Activated naive CD4-positive, alpha-beta T cell treated with anti-CD3 and anti-CD28 coated beads, Interleukin-2, amount 10 ng/mL, durations not matched to agents 7 days and 5 days (primary cell): ENCODE measurements at regions not wholly inside any gene's neighbourhood (a gene's known extent, or its start where the extent isn't known, plus 50 kb on each side); places are given as distances from the start of the nearest gene placed in this dataset.

Source experiments
- CTCF ChIA-PET: fragments of 350-600 bp; sonication (Branson Sonifier 250); formaldehyde crosslinking; loops from one replicate; lab custom pipeline; 2021; ENCODE audit warnings: antibody characterized with exemption; lab: Charles Lee
- DNase-seq: peaks from one replicate; pipeline ENCODE4 v3.0.0-alpha.2; 2020
- H3K27ac Mint-ChIP-seq: one replicate; pipeline ENCODE4 v1.8.0; 2021; ENCODE audit warnings: mild to moderate bottlenecking, moderate library complexity, mixed read lengths
- H3K27me3 Mint-ChIP-seq: one replicate; pipeline ENCODE4 v1.8.0; 2021; ENCODE audit warnings: mild to moderate bottlenecking, mixed read lengths
- H3K36me3 Mint-ChIP-seq: one replicate; pipeline ENCODE4 v1.8.0; 2021; ENCODE audit warnings: mixed read lengths
- H3K4me1 Mint-ChIP-seq: one replicate; pipeline ENCODE4 v1.8.0; 2021; ENCODE audit warnings: mixed read lengths
- H3K4me3 Mint-ChIP-seq: one replicate; pipeline ENCODE4 v1.8.0; 2021; ENCODE audit warnings: mild to moderate bottlenecking, moderate library complexity, mixed read lengths
- H3K9me3 Mint-ChIP-seq: one replicate; pipeline ENCODE4 v1.8.0; 2021; ENCODE audit warnings: mixed read lengths

DNA sequence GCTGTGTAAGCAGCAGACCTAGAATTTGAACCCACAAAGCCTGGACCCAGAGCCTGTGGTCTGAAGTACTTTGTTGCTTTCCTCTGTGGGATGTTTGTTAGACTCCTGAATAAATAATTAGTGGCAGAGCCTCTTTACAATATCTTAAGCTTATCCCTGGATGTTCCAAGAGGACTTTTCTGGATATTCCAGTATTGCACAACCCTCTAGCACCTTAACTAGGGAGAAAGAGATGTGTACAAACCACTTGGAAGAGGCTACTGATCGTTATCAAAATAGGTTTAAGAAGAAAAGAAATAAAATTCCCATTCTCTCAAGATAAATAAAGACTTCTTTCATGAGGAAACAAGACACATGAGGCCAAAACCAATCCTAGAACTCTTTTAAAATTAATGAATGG, 632.4 kb downstream of the CDH11 start:
- Mint-ChIP-seq H3K4me3 (no peak overlapping the region), H3K27me3 (no peaks in the 10 kb centered on the region), H3K36me3 (no peaks in the 10 kb centered on the region), H3K4me1 (no peaks in the 10 kb centered on the region), H3K27ac (no peak overlapping the region), H3K9me3 (peaks cover 26% of the 10 kb centered on the region)
- CTCF ChIA-PET, result no interaction called here
- no peak for DNase-seq

DNA sequence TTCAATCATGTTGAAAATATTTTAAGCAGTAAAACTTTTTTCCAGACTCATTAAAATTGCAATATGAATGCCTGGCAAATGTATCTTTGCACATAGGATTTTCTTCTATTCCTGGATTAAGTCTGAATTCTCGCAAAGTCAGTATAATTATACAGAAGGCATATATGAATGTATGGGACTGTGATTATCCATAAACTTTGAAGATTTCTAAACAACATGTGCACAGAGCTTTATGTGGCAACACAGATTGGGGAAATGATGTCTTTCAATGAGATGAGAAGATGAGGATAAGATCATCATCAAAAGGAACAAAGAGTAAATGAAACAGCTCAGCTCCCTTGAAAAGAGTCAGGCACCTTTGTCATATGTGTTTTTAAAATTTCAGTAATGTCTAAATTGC, 635.3 kb downstream of the CDH11 start:
- Mint-ChIP-seq H3K4me3 (no peak overlapping the region), H3K36me3 (no peaks in the 10 kb centered on the region), H3K4me1 (no peaks in the 10 kb centered on the region), H3K27ac (no peak overlapping the region), H3K27me3 (no peaks in the 10 kb centered on the region), H3K9me3 (peaks cover 31% of the 10 kb centered on the region)
- DNase-seq, result no peak
- CTCF ChIA-PET, result no interaction called here

DNA sequence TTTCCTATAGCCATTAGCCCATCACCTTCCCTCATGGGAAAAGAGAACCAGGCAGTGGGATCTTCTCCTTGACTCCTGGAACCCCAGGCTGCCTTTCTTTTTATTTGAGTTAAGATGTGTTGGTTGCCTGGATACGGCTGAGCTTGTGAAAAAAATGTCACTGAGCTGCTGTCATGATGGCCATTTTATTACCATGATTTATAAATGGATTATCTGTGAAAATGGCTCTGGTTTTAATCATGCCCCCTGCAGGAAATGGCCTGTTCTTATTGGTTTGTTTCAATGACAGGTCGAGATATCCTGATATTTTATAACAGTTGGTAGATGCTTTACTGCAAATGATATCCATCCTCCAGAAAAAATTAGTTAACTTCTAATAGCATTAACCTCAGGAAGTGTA, 640.4 kb downstream of the CDH11 start:
- Mint-ChIP-seq H3K27ac (no peak overlapping the region), H3K27me3 (no peaks in the 10 kb centered on the region), H3K9me3 (peaks cover 25% of the 10 kb centered on the region), H3K36me3 (no peaks in the 10 kb centered on the region), H3K4me1 (no peaks in the 10 kb centered on the region), H3K4me3 (no peak overlapping the region)
- CTCF ChIA-PET, result interaction anchor here (0.6 kb wide), 1 partner anchor 18 kb away, joined by 3 read pairs; no protein-coding TSS in a partner anchor
- DNase-seq, result no peak

DNA sequence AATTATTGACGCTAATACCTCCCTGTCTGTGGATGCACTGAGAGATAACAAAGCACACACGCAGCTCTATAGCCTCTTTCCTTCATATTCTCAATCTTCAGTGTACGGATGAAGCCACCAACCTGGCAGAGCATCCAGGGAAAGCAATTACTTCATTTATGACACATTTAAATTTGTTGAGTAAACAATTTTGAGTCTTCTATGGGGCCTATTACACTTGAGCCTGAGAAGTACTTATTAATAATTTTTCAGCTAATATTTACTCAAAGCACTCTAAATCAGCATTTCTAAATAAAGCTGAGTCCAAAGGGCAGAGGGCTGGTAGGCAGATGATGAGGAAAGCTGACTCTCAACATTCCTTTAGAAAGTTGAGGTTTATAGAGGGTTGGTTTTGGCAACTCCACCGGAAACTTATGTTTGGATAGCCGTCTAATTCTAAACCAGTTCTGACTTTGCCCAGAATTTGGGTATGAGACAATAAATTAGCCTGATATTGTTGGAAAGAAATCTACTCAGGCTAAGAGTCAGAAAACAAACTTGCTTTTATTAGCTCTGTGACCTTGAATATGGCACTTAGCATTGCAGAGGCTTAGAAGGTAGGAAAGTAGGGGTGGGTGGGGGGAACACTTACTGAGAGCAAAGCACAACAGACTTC, 643.5 kb downstream of the CDH11 start:
- H3K27me3 Mint-ChIP-seq, result no peaks in the 10 kb centered on the region
- no peaks in the 10 kb centered on the region for H3K4me1 Mint-ChIP-seq
- no peaks in the 10 kb centered on the region for H3K36me3 Mint-ChIP-seq
- no peak for DNase-seq
- H3K9me3 Mint-ChIP-seq, result peaks cover 23% of the 10 kb centered on the region
- CTCF ChIA-PET, result no interaction called here
- H3K27ac Mint-ChIP-seq, result no peak overlapping the region
- H3K4me3 Mint-ChIP-seq, result no peak overlapping the region

DNA sequence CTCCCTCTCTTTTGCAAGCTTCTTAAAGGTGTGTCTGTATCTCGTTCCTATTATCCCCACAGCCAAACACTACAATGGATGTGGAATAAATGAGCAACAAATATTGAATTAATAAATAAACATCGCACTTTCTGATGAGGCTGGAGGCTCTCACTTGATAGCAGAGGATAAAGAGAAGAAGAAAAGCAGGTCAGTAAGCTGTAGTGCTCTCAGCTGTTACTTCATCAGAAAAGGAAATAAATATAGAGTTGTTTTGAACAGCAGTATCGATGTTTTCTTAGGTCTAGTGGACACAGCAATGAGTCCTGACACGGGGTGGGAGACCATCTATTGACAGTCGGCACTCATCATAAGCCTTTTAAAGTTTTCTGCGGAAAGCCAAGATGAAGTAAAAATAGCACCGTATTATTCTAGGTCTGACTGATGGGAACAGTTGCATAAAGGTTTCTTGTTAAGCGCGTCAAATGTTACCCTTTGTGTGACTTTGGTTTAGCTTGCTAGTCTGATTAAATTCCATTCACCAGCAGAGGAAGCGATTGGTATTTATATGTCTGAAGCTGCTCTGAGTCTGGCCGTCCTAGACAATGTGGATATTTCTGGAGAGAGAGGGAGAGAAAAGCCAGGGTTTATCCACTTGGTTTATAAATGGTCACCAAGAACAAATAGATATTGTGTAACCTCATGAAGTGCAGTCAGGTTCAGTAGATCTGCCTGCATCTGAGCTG, 646.1 kb downstream of the CDH11 start:
- DNase-seq, result no peak
- Mint-ChIP-seq H3K4me3 (no peak overlapping the region), H3K27ac (no peak overlapping the region), H3K36me3 (no peaks in the 10 kb centered on the region), H3K9me3 (peaks cover 18% of the 10 kb centered on the region), H3K4me1 (no peaks in the 10 kb centered on the region), H3K27me3 (no peaks in the 10 kb centered on the region)
- CTCF ChIA-PET, result no interaction called here

DNA sequence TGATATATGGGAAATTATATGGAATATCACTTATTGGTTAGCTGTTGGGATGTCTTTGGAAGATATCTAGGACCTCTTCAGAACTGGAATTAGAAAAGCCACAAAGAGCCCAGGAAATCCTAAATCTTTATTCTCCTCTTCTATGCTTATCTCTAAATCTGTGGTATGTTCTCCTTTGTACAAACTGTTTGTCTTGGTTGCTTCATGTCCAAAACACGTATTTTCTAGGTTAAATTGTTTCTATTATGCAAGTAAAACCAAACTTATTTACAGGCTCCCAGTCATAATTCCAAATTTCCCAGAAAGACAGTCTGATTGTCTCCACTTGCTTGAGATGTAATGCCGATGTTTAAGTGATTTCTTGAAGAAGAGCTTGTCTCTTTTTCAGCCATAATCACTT, 650.9 kb downstream of the CDH11 start:
- DNase-seq, result no peak
- no peaks in the 10 kb centered on the region for H3K4me1 Mint-ChIP-seq
- CTCF ChIA-PET, result no interaction called here
- no peaks in the 10 kb centered on the region for H3K36me3 Mint-ChIP-seq
- H3K27ac Mint-ChIP-seq, result no peak overlapping the region
- H3K27me3 Mint-ChIP-seq, result no peaks in the 10 kb centered on the region
- peaks cover 7% of the 10 kb centered on the region for H3K9me3 Mint-ChIP-seq
- no peak overlapping the region for H3K4me3 Mint-ChIP-seq

DNA sequence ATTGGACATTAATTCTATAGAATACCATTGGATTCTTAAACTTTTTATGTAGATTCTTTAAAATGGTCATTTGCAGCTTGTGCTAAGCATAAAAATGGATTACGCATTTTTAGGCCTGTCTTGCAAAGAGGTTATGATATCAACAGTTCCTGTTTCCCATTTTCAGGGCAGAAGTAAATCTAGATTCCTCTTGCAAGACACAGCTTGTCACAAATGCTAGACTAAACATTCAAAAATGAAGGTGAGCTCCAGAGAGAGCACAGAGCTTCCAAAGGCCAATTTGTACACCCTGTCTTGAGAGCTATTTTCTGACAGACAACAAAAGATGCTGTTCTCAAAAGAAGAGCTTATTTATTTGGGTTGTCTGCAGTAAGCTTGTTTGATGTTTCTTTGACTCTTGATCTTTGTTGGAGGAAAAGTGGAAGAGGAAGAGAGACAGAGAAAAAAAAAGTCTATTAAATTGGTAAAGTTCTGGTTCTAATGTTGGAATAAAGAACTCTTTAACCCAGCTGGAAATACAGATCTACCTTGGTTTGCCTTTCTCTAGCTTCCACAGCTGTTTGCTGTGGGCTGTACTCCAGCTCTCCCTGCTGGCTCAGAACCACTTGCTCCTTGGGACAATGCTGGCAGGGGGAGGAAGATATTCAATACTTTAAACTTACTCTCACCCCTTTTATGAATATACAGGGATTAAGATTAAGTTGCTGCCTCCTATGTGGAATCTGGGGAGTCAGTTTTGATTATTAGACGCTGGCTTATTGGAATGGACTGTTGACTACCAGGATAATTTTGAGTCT, 651.8 kb downstream of the CDH11 start:
- no peaks in the 10 kb centered on the region for H3K4me1 Mint-ChIP-seq
- H3K4me3 Mint-ChIP-seq, result no peak overlapping the region
- H3K9me3 Mint-ChIP-seq, result peaks cover 8% of the 10 kb centered on the region
- DNase-seq, result no peak
- H3K27me3 Mint-ChIP-seq, result no peaks in the 10 kb centered on the region
- no peaks in the 10 kb centered on the region for H3K36me3 Mint-ChIP-seq
- H3K27ac Mint-ChIP-seq, result no peak overlapping the region
- CTCF ChIA-PET, result no interaction called here

DNA sequence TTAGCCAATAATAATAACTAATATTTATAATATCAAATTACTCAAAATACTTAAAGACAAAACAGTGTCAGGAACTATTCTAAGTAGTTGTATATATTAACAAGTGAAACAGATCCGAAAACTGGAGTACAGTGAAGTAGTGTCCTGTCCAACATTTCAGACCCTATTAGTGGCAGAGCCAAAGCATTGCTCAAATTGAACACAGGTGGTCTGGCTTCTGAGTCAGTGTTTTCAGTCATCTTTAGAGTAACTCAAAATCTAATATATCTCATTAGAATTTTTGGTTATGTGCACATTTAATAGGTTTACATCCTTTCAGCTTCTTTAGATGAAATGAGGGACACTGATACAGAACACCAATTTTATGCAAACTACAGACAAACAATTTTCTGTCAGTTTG, 652.5 kb downstream of the CDH11 start:
- Mint-ChIP-seq H3K4me1 (no peaks in the 10 kb centered on the region), H3K9me3 (peaks cover 11% of the 10 kb centered on the region), H3K36me3 (no peaks in the 10 kb centered on the region), H3K4me3 (no peak overlapping the region), H3K27me3 (no peaks in the 10 kb centered on the region), H3K27ac (no peak overlapping the region)
- CTCF ChIA-PET, result no interaction called here
- no peak for DNase-seq

DNA sequence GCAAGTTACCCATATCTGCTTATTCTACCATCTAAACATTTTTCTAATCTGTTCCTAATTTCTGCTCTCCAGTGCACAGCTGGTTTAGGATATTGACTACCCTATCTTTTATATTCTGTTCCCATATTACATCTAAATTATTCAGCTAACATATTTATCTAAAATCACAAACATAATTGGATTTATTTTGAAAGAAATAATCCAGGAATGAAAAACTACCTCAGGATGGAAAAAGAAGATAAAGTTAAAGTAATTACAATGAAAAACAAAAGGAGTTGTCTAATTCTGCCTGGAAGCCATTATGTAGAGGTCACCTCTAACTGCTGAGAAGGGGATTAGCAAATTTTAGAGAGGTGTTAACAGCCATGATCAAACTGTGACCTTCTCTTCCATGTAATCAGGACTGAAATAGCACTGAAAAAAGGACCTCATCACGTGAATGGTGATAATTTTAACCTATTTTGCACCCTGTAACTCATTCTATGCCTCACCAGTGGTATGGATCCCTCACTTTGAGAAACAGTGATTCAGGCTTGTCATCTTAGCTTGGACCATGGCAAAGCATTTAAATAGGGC, 653.3 kb downstream of the CDH11 start:
- DNase-seq, result no peak
- H3K9me3 Mint-ChIP-seq, result peaks cover 8% of the 10 kb centered on the region
- no peak overlapping the region for H3K27ac Mint-ChIP-seq
- CTCF ChIA-PET, result no interaction called here
- H3K36me3 Mint-ChIP-seq, result no peaks in the 10 kb centered on the region
- no peaks in the 10 kb centered on the region for H3K4me1 Mint-ChIP-seq
- no peak overlapping the region for H3K4me3 Mint-ChIP-seq
- H3K27me3 Mint-ChIP-seq, result no peaks in the 10 kb centered on the region

DNA sequence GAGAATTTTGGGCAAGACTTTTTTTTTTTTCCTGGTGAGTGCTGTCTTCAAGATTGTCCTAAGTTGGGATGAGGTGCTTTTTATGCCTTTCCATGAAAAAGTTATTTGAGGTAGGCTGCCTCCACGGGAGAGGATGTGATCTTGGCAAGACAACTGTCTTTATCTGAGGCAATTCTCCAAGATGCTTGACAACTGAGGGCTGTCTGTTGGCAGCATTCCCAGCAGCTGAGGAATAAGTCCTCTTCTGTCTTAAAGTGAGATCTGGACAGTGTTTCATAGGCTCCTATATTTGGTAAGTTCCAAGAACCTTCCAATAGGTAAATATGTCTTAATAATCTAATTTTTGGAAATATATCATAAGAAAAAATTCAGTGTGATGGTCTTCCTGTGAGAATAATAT, 662.0 kb downstream of the CDH11 start:
- CTCF ChIA-PET, result no interaction called here
- no peak overlapping the region for H3K4me3 Mint-ChIP-seq
- no peaks in the 10 kb centered on the region for H3K36me3 Mint-ChIP-seq
- no peak overlapping the region for H3K27ac Mint-ChIP-seq
- H3K9me3 Mint-ChIP-seq, result peaks cover 18% of the 10 kb centered on the region
- no peaks in the 10 kb centered on the region for H3K27me3 Mint-ChIP-seq
- DNase-seq, result no peak
- H3K4me1 Mint-ChIP-seq, result no peaks in the 10 kb centered on the region

DNA sequence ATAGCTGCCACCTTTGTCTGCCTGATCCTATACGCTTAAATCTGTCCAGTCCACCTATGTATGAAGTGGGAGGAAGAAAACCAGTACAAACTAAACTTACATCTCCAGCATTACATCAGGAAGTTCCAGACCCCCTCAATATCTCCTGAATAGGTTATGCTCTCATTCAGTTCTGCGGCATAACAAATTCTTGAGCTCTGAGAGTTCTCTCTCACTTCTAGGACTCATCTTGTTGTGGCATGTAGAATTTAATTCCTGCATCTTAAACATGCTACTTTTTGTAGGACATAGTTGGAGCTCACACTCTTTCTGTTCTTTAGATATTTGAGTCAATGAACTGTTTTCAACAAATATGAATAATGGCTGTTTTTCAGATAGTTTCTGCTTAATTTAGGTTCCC, 662.5 kb downstream of the CDH11 start:
- CTCF ChIA-PET, result no interaction called here
- Mint-ChIP-seq H3K36me3 (no peaks in the 10 kb centered on the region), H3K27ac (no peak overlapping the region), H3K4me1 (no peaks in the 10 kb centered on the region), H3K9me3 (peaks cover 17% of the 10 kb centered on the region), H3K27me3 (no peaks in the 10 kb centered on the region), H3K4me3 (no peak overlapping the region)
- no peak for DNase-seq

DNA sequence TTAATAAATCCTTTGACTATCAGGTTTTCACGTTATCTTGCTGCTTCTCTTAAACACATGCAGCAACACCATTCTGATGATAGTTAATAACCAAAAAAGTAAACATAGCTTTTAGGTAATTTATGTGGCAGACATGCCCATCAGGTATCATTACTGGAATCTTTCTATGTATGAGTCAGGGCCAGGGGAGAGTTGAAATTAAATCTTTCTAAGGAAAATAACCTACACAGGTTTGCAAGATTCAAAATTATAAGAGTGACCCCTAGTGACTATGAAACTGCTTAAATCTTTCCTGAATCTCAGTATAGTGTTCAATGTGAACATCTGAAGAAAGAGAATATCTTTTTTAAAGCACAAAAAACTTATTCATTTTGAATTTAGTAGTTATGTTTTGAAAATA, 666.6 kb downstream of the CDH11 start:
- CTCF ChIA-PET, result no interaction called here
- Mint-ChIP-seq H3K36me3 (no peaks in the 10 kb centered on the region), H3K4me3 (no peak overlapping the region), H3K27ac (no peak overlapping the region), H3K4me1 (no peaks in the 10 kb centered on the region), H3K27me3 (no peaks in the 10 kb centered on the region), H3K9me3 (peaks cover 20% of the 10 kb centered on the region)
- no peak for DNase-seq

DNA sequence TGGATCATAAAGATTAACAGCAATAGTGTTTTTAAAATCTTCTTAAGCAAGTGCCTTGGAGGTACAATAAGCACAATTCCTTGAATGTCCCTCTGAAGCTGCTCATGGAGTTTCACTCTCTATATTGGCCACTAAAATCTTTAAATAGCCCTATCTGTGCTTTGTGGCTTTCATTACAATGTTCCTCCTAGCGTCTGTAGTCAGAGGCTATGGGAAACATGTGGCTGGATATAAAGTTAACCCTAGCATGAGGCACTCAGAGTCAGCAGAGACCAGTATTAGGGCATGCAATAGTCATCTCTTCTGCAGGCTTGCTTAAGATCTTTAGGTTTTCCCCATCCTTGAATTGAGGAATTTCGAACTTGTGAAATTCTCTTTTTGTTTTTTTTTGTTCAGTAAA, 668.2 kb downstream of the CDH11 start:
- DNase-seq, result no peak
- CTCF ChIA-PET, result no interaction called here

DNA sequence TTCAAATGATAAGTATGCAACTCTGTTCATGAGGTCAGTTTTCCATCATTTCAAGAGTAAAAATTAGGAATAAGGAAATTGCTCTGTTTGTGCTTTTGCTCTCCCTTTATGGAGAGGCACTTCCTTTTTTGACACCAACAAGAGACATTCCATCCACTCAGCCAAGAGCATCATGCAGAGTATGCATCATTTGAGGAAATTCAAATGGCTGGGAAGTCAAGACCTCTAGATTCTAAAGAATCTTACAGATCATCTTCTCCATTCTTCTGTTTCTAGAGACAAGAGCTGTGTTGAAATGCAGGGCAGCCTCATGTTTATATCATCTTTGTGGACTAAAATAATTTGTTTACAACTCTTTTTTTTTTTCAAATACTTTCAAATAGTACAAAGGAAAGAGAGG, 669.4 kb downstream of the CDH11 start:
- Mint-ChIP-seq H3K27me3 (no peaks in the 10 kb centered on the region), H3K36me3 (no peaks in the 10 kb centered on the region), H3K27ac (no peak overlapping the region), H3K4me1 (no peaks in the 10 kb centered on the region), H3K4me3 (no peak overlapping the region), H3K9me3 (peaks cover 14% of the 10 kb centered on the region)
- CTCF ChIA-PET, result no interaction called here
- no peak for DNase-seq

More for the DNA sequence above, 668.2 kb downstream of the CDH11 start:
- no peak overlapping the region for H3K4me3 Mint-ChIP-seq
- H3K27me3 Mint-ChIP-seq, result no peaks in the 10 kb centered on the region
- H3K27ac Mint-ChIP-seq, result no peak overlapping the region
- no peaks in the 10 kb centered on the region for H3K4me1 Mint-ChIP-seq
- H3K9me3 Mint-ChIP-seq, result peaks cover 12% of the 10 kb centered on the region
- H3K36me3 Mint-ChIP-seq, result no peaks in the 10 kb centered on the region
